NCI-H2081 treated with DMSO at 0.1 percent for 48 hours (cell line): ENCODE measurements at regions not wholly inside any gene's neighbourhood (a gene's known extent, or its start where the extent isn't known, plus 50 kb on each side); places are given as distances from the start of the nearest gene placed in this dataset.

ENCODE experiments used
- DNase-seq: peaks from one replicate; lab custom pipeline; 2025; lab: John Stamatoyannopoulos, UW

DNA sequence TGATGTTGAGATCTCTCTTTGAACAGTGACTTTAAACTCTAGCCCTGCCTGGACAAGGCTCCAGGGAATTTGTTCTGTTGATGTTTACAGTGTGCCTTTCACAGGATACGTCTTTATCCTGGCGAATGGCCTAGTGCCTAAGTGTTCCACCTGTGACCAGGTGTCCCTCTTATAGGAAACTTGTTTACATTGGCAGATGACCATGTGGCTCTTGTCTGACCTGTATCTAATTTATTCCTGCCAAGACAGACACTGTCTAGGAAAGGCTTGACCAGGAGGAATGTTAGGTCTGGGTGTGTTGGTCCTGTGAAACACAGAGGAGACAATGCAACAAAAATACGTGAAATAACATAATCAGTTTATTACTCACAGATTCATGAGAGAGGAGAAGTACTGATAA is 875.6 kb downstream of the METTL15 start:
- no peak for DNase-seq

DNA sequence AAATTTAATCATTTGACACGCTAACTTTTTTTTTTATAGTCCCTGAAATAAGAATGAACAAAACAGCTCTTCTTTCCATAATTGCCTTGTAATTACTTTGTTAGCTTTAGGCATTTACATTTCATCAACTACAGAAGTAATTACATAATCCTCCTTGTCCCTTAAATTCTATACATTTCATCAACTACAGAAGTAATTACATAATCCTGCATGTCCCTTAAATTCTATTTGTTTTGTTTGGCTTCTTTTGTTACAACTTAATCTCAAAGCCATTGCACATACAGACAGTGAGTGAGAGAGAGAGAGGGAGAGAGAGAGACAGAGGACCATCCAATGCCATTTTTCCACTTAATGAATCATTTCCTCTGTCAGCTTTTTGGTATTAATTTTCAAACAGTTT is 873.2 kb downstream of the METTL15 start:
- DNase-seq: no peak

DNA sequence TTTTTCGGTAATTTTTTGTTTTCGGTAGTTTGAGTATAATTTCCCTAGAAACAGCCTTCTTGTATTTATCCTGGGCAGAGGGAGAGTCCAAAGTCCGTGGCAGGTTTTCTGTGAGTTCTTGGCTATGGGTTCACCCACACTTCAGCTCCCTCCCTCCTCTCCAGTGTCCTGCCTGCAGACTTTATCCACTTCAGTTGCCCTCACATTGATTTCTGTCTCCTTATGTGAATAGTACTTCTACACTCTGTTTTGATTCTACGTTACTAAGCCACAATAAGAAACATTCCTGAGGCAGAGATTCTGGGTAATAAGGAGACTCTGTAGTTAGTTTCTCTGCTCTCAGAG is 868.6 kb downstream of the METTL15 start:
- DNase-seq: no peak

DNA sequence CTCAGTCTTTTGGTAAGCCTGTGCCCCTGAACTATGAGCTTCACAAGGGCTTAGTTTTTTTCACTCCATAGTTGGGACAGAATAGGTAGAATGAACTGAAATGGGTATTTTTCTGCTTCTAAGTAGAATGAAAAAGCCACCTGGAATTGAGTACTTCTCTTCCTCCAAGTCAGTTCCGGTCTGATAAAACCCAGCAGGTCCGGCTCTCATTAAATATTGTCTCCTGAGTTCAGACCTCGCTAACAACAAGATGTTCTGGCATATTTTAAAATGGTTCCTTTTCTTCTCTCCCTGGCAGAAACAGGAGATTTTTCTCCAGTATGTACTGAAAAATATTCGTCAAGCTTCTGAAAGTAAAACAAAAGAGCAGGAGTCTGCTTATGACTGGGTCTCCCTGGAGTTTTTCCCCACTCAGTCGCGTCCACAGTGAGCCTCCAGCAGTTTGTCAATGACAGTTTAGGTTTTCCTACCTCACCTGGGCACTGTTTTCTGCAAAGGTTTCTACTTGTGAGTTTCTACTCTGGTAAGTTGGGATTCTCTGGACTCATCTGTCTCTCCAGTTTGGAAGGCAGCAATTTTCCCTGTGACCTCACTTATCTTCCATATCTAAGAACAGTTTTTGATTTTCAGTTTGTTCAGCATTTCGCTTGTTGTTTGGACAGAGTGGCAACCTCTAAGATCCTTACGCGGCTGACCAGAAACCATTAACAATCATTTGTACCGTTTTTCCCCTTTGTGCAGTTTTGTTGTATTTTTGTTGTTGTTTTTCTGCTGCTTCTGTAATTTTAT is 868.0 kb downstream of the METTL15 start:
- DNase-seq: no peak

DNA sequence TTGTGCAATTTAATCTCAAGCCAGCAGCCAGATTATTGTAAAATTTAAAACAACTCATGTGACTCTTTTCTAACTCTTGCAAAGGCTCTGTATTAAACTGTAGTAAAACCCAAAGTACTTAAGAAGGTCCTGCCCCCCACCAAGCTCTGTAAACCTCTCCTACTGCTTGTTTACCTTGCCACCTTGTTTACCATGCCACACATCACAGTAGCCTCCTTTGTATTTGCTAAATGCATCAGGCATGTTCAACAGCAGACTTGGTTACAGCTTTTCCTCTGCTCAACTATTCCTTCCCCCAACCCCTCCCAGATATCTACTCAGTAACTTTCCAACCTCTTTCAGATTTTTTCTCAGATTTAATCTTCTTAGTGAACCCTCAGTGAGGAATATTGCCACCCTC is 861.6 kb downstream of the METTL15 start:
- DNase-seq: no peak

DNA sequence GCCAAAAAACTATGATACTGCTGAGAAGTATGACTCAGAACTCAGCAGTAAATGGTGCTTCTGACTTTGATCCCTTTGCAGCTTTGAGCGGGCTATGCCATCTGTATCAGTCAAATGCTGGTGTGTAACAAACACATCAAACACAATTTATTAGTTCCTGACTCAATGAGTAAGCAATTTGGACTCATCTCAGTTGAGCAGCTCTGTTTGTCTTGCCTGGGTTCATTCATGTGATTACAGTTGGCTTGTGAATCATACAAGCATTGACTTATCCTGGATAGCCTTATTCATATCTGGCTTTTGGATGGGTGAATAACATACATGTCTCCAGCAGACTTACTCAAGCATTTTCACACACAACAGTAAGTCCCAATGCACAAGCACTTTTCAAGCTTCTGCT is 858.8 kb downstream of the METTL15 start:
- no peak for DNase-seq

DNA sequence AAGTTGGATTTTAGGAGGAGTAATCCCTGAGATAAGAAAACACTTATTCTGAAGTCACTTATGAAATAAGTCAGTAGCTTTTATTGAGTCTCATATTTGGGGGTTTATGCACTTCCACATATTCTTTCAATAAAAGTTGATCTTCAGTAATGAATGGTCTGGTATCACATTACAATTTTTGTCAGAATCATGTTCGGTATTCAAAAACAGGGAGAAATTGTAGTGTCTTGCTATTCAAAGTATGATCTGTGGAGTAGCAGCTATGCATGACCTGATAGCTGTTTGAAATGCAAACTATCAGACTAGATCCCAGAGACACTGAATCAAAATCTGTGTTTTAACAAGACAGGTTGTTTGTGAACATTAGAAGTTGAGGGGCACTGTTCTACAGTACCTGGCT is 857.6 kb downstream of the METTL15 start:
- no peak for DNase-seq

DNA sequence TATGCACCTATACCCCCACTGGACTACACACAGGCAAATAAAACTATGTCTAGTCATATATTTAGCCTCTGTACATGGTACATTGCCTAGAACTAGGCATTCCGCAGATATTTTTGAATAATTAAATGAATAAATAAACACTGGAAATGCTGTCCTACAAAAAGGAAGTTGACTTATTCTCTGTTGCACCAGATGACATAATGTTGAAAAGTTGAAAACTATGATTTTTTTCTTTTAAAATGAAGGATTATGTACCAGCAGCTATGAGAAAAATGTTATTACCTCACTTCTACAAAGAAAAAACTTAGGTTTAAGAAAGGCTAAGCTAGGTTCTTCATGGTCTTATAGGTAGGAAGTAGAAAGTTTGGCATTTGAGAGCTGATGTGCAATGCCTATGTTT is 856.6 kb downstream of the METTL15 start:
- DNase-seq: no peak

DNA sequence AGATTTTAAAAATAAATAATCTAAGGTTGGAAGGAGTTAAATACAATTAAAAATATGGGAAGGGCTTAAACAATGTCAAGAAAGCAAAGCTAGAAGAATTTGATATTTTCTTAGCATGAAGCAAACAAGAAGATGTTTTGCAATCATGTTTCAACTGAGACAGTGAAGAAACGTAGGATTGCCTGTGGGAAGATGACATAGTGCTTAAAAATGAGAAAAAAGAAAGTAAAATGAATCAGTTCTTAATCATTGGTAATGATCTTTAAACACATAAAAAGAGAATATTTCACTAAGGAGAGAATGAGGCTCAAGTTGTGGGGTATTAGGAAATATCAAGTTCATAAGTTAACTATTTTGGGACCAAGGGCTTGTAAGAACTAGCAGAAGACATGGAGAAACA is 855.0 kb downstream of the METTL15 start:
- no peak for DNase-seq

DNA sequence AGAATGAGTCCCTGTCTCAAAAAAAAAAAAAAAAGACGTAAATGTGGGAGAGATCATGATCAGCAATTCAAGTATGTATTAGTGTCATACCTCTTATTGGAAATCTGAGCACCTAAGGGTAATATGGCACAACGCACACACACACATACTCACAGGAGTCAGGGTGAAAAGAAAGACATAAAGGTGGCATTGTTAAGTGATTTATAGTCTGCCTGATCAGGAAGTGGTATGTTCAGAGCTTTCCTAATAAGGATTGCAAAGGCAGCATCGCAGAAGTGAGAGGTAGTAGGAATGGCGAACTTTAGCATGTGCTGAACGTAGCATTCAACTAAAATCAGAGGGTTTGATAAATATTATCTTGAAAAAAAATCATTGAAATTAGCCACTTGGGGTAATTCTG is 854.3 kb downstream of the METTL15 start:
- DNase-seq: no peak

DNA sequence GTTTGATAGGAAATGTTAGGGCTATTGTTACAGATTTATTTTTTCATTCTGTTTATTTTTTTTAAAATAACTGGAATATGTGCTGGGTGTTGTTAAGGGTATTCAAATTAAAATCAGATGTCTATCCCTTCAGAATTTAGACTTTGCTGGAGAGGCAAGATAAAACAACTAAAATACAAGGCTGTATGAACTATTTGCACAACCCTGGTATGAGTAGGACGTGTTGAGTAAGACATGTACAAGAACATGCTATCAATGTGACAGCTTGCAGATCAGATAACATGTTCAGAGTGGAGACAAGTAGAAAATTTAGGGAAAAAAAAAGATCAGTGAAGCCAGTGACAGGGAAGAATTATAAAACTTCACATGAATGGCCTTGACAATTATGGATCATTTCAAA is 853.5 kb downstream of the METTL15 start:
- DNase-seq: no peak

DNA sequence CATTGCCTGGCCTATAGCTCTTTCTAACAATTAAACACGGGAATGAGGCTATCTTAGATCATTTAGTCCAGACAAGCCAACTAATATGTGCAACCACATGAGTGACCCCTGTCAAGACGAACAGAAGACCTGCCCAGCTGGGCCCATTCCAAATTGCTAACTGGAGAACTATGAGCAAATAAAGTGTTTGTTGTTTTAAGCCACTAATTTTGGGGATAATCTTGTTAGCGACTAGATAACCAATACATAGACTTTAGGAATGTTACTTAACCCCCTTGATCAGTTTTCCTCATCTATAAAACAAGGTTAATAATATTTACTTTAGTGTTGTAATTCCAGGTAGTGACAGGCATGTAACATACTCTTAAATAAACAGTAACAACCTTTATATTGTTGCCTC is 848.3 kb downstream of the METTL15 start:
- no peak for DNase-seq

DNA sequence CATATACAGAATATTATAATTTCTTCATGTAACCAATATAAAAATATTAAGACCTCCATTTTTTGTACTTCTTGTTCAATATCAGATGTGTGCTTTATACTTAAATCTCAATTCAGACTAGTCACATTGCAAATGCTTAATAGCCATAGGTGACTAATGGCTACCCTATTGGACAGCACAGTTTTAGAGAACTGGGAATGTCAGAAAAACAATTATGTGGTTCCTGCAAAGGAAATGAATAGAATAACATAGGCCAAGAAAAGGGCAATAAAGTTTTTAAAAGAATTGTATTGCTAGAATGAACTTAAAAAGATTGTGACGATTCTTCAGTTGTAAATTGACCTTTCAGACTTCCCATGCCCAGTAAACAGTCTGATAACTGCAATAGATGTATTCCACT is 843.0 kb downstream of the METTL15 start:
- no peak for DNase-seq

DNA sequence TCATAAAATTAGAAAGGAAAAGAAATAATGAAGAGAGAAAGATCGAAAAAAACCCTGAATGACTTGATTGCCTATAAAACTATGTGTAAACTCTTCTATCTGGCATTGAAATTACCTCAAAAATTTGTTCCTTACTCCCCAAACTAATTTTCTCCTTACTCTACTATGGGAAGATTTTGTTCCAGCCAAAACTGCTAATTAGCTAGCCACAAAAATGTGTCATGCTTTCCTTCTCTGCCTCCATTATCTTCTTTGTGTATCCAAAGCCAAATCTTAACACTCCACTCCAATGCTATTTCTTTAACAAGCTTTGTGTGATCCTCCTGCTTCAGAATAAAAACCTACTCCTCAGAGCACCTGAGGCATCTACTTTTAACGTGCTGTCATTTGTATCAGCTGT is 831.2 kb downstream of the METTL15 start:
- DNase-seq: no peak

DNA sequence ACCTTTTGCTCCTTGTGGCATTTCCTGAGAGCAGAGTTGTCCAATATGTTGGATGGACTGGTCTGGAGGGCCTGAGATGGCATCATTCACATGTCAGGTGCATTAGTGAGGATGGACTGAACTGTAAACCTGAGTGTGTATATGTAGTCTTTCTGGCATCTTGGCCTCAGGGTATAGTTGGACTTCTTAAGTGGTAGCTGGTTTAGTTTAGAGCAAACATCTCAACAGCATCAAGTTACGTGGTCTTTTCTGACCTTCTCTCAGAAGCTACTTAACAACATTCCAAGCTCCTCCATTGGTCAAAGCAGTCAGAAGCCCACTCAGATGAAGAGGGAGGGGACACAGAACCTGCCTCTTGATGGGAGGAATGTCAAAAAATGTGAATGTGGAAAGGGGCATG is 829.9 kb downstream of the METTL15 start:
- no peak for DNase-seq

DNA sequence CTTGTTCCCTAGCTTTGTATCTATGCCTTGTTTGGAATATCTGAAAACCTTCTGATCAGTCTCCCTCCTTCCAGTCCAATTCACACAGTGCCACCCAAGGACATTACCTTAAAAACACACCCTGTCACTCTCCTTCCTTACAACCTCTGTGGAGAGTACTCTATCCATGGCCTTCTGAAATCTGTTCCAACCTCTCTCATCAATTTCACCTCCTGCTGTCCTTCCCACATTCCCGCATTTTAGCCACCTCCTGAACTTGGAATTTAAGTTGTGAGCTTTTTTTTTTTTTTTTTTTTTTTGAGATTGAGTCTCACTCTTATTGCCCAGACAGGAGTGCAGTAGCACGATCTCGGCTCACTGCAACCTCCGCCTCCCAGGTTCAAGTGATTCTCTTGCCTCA is 824.8 kb downstream of the METTL15 start:
- DNase-seq: no peak

DNA sequence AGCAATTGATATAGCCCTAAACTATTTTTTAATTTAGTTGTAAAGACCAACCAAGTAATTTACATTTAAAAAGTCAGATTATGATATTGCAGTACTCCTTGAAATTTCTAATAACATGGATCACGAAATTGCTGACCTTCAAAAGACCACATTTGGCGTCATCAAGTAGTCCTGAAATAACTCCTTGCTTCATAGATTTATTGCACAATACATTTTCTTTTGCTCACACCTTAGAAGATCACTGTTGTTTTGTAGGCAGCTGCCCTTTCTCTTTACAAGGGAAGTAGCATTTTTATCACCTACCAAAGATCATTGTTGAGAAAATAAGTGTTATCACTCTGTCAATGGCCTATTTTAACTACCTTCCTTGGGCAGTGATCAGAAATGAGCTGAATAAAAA is 815.8 kb downstream of the METTL15 start:
- no peak for DNase-seq

DNA sequence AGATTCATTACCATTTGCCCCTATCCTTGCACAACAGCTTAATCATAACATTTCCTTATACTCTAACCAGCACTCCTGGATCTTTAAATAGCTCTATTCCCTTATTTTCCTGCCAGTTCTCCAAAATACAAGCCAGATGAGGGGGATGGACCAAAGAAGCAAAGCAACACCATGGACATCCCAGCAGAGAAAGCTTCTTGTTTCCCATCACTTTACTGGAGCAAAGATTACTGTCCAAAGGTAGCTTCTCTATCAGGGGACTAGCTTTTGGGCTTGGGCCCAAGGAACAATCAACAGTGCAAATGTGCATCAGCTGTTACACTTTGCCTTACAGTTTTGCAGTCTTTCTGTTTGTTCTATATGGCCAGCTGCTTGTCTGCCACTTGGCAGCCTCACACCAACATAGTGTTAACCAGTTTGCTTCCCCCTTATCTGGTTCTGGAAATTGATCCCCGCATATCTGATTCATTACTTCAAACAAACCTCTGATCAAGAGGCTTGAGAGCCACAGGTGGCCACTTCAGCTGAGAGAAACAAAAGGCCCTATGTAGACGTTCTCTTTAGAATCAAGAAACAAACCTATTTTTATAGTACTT is 814.3 kb downstream of the METTL15 start:
- DNase-seq: no peak

DNA sequence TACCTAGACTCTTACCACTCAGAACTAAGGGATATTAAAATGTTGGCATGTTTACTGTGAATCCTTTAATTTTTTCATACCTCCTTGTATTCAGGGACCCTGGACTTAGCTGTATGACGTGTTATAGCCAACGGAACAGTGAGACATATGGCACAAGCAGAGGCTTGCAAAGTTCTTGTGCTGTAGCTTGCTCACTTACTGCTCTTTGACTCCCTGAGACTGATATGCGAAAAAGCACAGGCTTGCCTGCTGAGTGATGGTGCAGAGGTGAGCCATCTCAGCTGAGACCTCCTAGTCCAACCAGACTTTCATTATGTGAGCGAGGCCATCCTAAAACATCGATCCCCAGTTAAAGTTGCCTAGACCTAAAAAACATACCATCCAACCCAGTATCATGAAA is 811.0 kb downstream of the METTL15 start:
- no peak for DNase-seq

DNA sequence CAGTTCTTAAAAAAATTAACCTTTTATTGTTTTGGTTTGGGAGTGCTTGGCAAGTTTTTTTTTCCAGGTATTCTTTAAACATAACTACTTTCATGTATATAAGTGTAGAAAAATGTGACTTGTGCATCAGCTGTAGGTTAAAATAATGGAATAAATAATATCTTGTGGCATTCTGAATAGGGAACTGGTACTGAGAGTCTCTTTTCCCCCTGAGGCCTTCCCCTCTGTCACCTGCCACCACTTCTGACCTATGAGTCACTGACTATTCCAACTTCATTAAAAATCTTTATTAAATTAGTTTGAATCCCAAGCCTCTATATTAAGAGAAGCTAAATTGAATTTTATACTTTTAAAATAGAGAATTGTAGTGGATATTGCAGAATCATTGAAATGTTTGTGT is 805.7 kb downstream of the METTL15 start:
- DNase-seq: no peak

DNA sequence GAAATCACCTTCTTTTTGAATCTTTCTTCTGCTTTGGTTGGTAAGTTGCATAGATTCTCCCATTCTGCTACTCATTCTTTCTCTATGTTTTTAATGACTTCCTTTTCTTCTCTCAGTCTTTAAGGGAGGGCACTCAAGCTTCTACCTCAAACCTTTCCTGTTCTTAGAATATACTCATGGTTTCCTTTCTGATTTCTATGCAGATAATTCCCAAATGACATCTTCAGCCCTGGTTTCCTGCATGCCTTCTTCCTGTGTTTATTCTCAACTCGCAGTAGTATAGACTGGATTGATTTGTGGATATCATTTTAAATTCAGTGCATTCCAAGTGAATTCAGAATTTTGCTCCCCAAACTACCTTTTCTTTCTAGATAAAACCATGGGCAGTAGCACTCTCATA is 803.6 kb downstream of the METTL15 start:
- no peak for DNase-seq

DNA sequence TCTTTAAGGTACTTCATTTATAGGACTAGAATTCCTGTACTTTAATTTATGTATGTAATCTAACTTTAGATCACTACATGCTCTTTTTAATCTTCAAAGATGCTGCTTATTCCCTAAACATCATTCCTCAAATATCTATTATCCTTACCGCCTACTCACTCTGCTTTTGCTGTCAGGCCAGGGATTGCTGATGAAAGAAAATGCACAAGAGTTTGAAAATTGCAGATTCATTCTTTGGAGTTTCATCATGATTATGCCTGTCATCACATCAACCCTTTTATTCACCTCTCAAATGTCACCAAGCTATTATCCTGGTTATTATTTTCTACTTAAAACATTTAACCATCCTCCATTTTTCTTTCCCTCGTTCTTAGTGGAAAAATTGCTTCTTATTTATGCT is 802.7 kb downstream of the METTL15 start:
- DNase-seq: no peak

DNA sequence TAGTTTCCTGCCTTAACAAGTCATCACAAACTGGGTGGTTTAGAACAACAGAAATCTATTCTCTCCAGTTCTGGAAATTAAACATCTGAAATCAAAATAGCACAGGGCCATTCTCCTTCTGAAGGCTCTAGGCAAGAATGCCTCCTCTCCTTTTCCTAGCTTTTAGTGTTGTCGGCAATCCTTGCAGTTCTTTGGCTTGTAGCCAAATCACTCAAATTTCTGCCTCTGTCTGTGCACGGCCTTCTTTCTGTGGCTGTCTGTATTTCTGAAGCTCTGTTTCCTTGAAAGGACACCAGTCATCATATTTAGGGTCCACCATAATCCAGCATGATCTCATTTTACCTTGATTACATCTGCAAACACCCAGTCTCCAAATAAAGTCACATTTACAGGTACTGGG is 795.5 kb downstream of the METTL15 start:
- no peak for DNase-seq

DNA sequence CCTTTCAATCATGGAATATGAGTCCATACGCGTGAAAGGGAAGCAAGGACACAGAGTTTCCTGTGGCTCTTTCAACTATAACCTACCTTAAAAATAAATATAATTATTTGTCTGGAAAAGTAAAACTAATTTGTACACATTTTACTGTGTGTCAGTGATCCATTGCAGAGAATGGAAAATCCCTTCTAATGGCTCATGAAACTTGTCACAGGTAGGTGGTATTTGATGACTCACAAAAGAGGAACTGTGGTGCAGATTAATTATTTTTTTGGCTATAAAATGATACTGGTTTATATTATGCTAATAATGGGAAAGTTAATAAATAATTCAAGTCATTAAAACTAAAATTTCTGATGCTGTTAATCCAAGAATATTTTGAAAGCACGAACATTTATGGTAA is 792.2 kb downstream of the METTL15 start:
- no peak for DNase-seq
